Stomach (tissue), 8 donors: ENCODE measurements at regions not wholly inside any gene's neighbourhood (a gene's known extent, or its start where the extent isn't known, plus 50 kb on each side); places are given as distances from the start of the nearest gene placed in this dataset.
"Not testable (repeated sequence)": the region's sequence is repeated elsewhere in the genome, so short reads cannot be mapped to it uniquely, and the experiment has no call there.

Experiments
- DNase-seq, 2 donors: peaks; one replicate each; pipeline versions ENCODE4 v3.0.0 to v3.0.0-alpha.2; 2013 to 2019
- H3K27ac ChIP-seq, 5 donors: fragments of 200-600 bp in 4 of 5; sonication (generic) in 4 of 5; one replicate each; pipeline ENCODE4 v1.5.1; 2013 to 2019; ENCODE audit warnings: mild to moderate bottlenecking in 1 of 5, moderate library complexity in 1 of 5
- H3K27me3 ChIP-seq, 3 donors: fragments of 200-600 bp; sonication (generic); one replicate each; pipeline ENCODE4 v1.5.1; 2017 to 2019; ENCODE audit warnings: mixed run types in 1 of 3
- H3K36me3 ChIP-seq, 4 donors: fragments of 200-600 bp; sonication (generic); 1 replicate in 3 of 4; 2 replicates in 1 of 4; pipeline ENCODE4 v1.5.1; 2016 to 2019
- H3K4me1 ChIP-seq, 4 donors: fragments of 200-600 bp; sonication (generic); one replicate each; pipeline ENCODE4 v1.5.1; 2016 to 2019
- H3K4me3 ChIP-seq, 4 donors: fragments of 200-600 bp; sonication (generic) in 3 of 4; one replicate each; pipeline ENCODE4 v1.5.1; 2016 to 2019; ENCODE audit warnings: mild to moderate bottlenecking in 1 of 4
- H3K9me3 ChIP-seq, 4 donors: fragments of 200-600 bp; sonication (generic); one replicate each; pipeline ENCODE4 v1.5.1; 2016 to 2019
- CTCF ChIP-seq, 7 experiments: fragments of 450-650 bp in 4 of 7; fragments of 200-600 bp in 3 of 7; sonication (generic) in 3 of 7; IDR thresholded peaks; one replicate each; pipeline ENCODE4 v1.5.1; 2016 to 2019; ENCODE audit warnings: antibody characterized with exemption in 7 of 7, control low read depth in 2 of 7, mild to moderate bottlenecking in 1 of 7
- EP300 ChIP-seq: sonication (generic); formaldehyde crosslinking; IDR thresholded peaks from one replicate; pipeline ENCODE4 v1.6.1; 2017; ENCODE audit warnings: antibody characterized with exemption
- POLR2A ChIP-seq, 4 donors: fragments of 450-650 bp; IDR thresholded peaks; one replicate each; pipeline ENCODE4 v1.6.1; 2016; ENCODE audit warnings: antibody characterized with exemption in 4 of 4, control low read depth in 2 of 4, mild to moderate bottlenecking in 1 of 4, moderate library complexity in 1 of 4
- POLR2AphosphoS5 ChIP-seq, 3 donors: sonication (generic); formaldehyde crosslinking; IDR thresholded peaks; one replicate each; pipeline ENCODE4 v1.6.1; 2016; ENCODE audit warnings: antibody characterized with exemption in 3 of 3
- WGBS, 5 donors: extraction: QIAGEN DNeasy Blood & Tissue Kit in 3 of 5; methylation state at CpG; one replicate each; pipeline versions ENCODE4 v1.1.5 to v1.1.7; 2013 to 2018; 5-methylcytosine and 5-hydroxymethylcytosine counted together
- intact Hi-C: fragments of 100-400 bp; cut with DNase I; formaldehyde crosslinking; loops from one replicate; pipeline ENCODE4 v1.15.1; 2023; ENCODE audit warnings: low total_unique reads
- donor health status: healthy with polysubstance abuse.
- donor health status: Bipolar disorder and iron deficiency.
- donor health status: healthy.

GRCh38 chr1:193387406-193387805 is 201.0 kb upstream of the B3GALT2 start:
- no peak overlapping the region for H3K4me3 ChIP-seq
- TF ChIP-seq EP300 (no peak), CTCF (IDR thresholded peaks at IDR 0.05) (no peak), POLR2A (IDR thresholded peaks at IDR 0.05) (no peak), POLR2AphosphoS5 (IDR thresholded peaks at IDR 0.05) (no peak)
- intact Hi-C loops: no loop called here
- H3K36me3 ChIP-seq: no peaks in the 10 kb centered on the region
- DNase-seq: no peak
- H3K27ac ChIP-seq: no peak overlapping the region
- no peaks in the 10 kb centered on the region for H3K4me1 ChIP-seq
- no peaks in the 10 kb centered on the region for H3K27me3 ChIP-seq
- H3K9me3 ChIP-seq: no peaks in the 10 kb centered on the region

GRCh38 chr1:193378451-193378850 is 192.0 kb upstream of the B3GALT2 start:
- H3K4me3 ChIP-seq, H3K27ac ChIP-seq, intact Hi-C loops, H3K36me3 ChIP-seq, H3K4me1 ChIP-seq, DNase-seq, H3K9me3 ChIP-seq, H3K27me3 ChIP-seq: not testable (repeated sequence)
- 65 to 87% (median 81%) methylated on average over 2 of the region's 2 CpGs for WGBS, 5 donors

- H3K9me3 ChIP-seq: no peaks in the 10 kb centered on the region
- H3K4me3 ChIP-seq: no peak overlapping the region
- H3K27ac ChIP-seq: no peak overlapping the region
- no peaks in the 10 kb centered on the region for H3K27me3 ChIP-seq
- TF ChIP-seq POLR2A (IDR thresholded peaks at IDR 0.05): no peak
- no peak for TF ChIP-seq CTCF (IDR thresholded peaks at IDR 0.05)
- TF ChIP-seq POLR2AphosphoS5 (IDR thresholded peaks at IDR 0.05): no peak
- TF ChIP-seq EP300: no peak
- H3K36me3 ChIP-seq: no peaks in the 10 kb centered on the region
- intact Hi-C loops: no loop called here
- WGBS, 5 donors: 92 to 100% (median 94%) methylated on average over 2 of the region's 2 CpGs
- no peaks in the 10 kb centered on the region for H3K4me1 ChIP-seq
- no peak for DNase-seq
These were observed 191.1 kb upstream of the B3GALT2 start for GRCh38 chr1:193377472-193377871.

- H3K36me3 ChIP-seq: no peaks in the 10 kb centered on the region
These were observed 186.1 kb upstream of the B3GALT2 start for GRCh38 chr1:193372553-193372952.

More at GRCh38 chr1:193372553-193372952, 186.1 kb upstream of the B3GALT2 start:
- TF ChIP-seq EP300: no peak
- no peak for TF ChIP-seq CTCF (IDR thresholded peaks at IDR 0.05)
- no peak for TF ChIP-seq POLR2A (IDR thresholded peaks at IDR 0.05)
- TF ChIP-seq POLR2AphosphoS5 (IDR thresholded peaks at IDR 0.05): no peak
- Histone ChIP-seq H3K27ac (no peak overlapping the region), H3K27me3 (no peaks in the 10 kb centered on the region), H3K4me3 (no peak overlapping the region), H3K4me1 (peaks cover 0 to 13% (median 0%) of the 10 kb centered on the region in 4 donors), H3K9me3 (no peaks in the 10 kb centered on the region)
- intact Hi-C loops: no loop called here
- DNase-seq: no peak
- WGBS, 5 donors: 94 to 98% (median 95%) methylated on average over 2 of the region's 2 CpGs
